KOPT-K1 (cell line): ENCODE measurements at regions not wholly inside any gene's neighbourhood (a gene's known extent, or its start where the extent isn't known, plus 50 kb on each side); places are given as distances from the start of the nearest gene placed in this dataset.

Experiments
- H3K27ac ChIP-seq: fragments of 200-600 bp; sonication (generic); 2 replicates; pipeline ENCODE4 v1.5.1; 2016; ENCODE audit warnings: antibody characterized with exemption, mild to moderate bottlenecking, low read depth, low read length; ENCODE audit not compliant: poor library complexity, severe bottlenecking
- H3K36me3 ChIP-seq: fragments of 200-600 bp; sonication (generic); 2 replicates; pipeline ENCODE4 v1.5.1; 2017; ENCODE audit warnings: antibody characterized with exemption, mild to moderate bottlenecking, low read length, moderate library complexity; ENCODE audit not compliant: insufficient read depth
- H3K9me3 ChIP-seq: fragments of 200-600 bp; sonication (generic); 2 replicates; pipeline ENCODE4 v1.5.1; 2017; ENCODE audit warnings: antibody characterized with exemption, low read length, mild to moderate bottlenecking; ENCODE audit not compliant: insufficient read depth, poor library complexity, severe bottlenecking

DNA sequence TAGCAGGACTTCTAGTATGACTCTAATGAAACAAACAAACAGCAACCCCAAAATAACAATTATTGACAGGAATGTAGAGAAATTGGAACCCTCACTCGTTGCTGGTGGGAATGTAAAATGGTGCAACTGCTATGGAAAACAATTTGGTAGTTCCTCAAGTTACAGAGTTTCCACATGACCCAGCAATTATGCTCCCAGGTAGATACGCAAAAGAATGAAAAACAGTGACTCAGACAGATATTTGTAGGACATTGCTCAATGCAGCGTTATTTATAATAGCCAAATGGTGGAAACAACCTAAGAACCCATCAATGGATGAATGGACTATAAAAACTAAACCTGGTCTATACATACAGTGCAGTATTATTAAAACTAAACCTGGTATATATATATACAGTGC, 646.1 kb upstream of the FRG1 start:
- Histone ChIP-seq H3K36me3 (no peaks in the 10 kb centered on the region), H3K27ac (no peak overlapping the region), H3K9me3 (no peaks in the 10 kb centered on the region)

DNA sequence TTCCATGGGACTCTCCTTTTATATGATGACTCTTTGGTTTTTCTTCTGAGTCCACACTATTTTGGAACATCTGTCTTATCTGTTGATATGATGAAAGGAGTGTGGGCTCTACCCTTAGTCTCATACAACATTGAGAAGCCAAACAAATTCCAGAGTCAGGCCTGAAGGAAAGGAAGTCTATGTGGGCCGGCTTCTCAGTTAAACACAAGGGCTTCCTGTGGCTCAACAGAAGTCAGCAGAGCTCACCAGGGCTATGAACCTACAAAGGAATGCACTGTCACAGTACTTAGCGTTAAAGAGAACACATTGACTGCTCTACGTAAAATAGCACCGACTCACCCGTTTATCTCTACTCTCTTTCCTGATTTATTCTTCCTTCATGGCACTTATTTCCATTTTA, 641.0 kb upstream of the FRG1 start:
- Histone ChIP-seq H3K27ac (no peak overlapping the region), H3K36me3 (no peaks in the 10 kb centered on the region), H3K9me3 (no peaks in the 10 kb centered on the region)

DNA sequence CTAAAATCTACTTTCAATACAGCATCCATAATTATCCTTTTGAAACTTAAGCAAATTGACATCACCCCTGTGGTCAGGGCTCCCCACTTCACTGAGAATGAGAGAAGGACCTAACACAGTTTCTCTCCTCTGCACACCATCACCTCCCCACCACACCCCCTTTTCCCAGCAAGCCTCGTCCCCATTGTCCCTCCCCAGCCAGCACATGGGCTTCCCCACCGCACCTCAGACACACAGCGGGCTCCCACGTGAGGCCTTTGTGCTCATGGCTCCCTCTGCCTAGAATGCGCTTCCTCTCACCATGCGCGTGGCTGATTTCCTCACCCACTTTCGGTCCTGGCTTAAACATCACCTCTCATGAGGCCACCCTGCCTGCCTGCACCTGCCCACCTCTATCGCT, 639.0 kb upstream of the FRG1 start:
- Histone ChIP-seq H3K9me3 (no peaks in the 10 kb centered on the region), H3K36me3 (no peaks in the 10 kb centered on the region), H3K27ac (no peak overlapping the region)

GRCh38 chr4:189302719-189303118, 638.0 kb upstream of the FRG1 start:
- Histone ChIP-seq H3K36me3 (no peaks in the 10 kb centered on the region), H3K9me3 (no peaks in the 10 kb centered on the region), H3K27ac (no peak overlapping the region)

DNA sequence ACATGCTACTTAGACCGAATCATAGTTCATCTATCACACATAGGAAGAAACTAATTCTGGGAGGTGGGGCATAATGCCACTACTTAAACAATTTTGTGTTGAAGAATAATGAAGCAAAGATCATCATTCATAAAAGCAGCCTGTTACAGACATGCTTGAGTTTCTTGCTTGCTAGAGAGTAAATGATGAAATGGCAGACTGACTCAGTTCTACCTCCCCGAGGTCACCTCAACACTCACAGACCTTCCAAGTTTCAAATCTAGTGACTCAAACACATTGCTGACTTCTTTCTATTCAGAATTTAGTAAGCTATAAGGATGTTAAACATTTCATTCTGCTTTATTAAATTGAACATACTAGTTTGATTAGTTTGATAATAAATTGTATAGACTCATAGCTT, 636.5 kb upstream of the FRG1 start:
- Histone ChIP-seq H3K9me3 (no peaks in the 10 kb centered on the region), H3K36me3 (no peaks in the 10 kb centered on the region)

DNA sequence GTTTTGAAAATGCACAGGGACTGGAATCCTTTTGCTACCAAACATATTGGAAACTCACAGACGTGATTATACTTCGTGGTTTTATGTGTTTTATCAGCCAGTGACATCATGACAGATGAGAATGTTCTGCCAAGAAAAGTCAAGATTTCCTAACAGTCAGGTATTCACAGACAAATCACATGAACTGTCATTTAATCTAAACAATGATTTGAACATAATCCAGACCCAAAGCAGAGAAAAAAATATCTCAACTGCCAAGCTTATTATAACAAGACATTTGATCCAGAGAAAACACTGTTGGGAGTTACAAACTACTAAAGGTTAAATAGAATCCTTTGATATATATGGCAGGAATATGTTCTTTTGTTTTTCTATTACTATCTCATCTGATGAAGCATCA, 635.9 kb upstream of the FRG1 start:
- Histone ChIP-seq H3K9me3 (no peaks in the 10 kb centered on the region), H3K27ac (no peak overlapping the region), H3K36me3 (no peaks in the 10 kb centered on the region)

More for the DNA sequence above, 636.5 kb upstream of the FRG1 start:
- H3K27ac ChIP-seq = no peak overlapping the region

DNA sequence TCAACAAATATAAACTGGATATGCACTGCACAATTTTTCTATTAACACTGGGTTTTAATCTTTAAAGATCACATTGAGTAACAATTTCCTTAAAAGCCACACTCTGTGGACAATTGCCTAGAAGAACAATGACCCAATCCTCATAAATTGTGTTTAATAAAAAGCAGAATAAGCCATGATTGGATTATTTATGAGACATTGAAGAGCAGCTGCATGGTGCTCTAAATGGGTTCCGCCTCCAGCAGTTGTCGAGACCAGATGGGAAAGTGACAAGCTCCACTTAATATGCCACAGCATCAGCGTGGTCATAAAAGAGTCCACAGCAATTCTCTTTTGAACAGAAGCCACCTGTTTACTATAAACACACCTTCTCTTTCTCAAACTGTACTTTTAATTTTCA, 635.2 kb upstream of the FRG1 start:
- Histone ChIP-seq H3K9me3 (no peaks in the 10 kb centered on the region), H3K27ac (no peak overlapping the region), H3K36me3 (no peaks in the 10 kb centered on the region)

GRCh38 chr4:189311251-189311650, 629.4 kb upstream of the FRG1 start:
- Histone ChIP-seq H3K9me3 (no peaks in the 10 kb centered on the region), H3K36me3 (no peaks in the 10 kb centered on the region), H3K27ac (no peak overlapping the region)

- Histone ChIP-seq H3K9me3 (no peaks in the 10 kb centered on the region), H3K27ac (no peak overlapping the region), H3K36me3 (no peaks in the 10 kb centered on the region)
Measured at GRCh38 chr4:189313064-189313463, 627.6 kb upstream of the FRG1 start.

DNA sequence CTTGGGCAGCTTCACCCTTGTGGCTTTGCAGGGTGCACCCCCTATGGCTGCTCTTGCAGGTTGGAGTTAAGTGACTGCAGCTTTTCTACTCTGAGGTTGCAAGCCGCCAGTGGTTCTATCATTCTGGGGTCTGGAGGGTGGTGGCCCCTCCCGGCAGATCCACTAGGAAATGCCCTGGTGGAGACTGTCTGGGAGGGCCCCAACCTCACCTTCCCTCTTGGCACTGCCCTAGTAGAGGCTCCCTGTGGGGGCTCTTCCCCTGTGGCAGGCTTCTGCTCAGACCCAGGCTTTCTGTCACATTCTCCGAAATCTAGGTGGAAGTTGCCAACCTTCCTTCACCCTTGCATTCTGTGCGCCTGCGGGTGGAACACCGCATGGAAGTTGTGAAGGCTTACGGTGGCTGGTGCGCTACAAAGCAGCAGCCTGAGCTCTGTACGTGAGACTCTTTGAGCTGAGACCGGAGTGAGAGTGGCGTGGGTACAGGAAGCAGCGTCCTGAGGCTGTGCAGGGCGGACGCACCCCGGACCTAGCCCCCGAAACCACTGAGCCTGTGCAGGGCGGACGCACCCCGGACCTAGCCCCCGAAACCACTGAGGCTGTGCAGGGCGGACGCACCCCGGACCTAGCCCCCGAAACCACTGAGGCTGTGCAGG, 626.7 kb upstream of the FRG1 start:
- Histone ChIP-seq H3K9me3 (no peaks in the 10 kb centered on the region), H3K27ac (no peak overlapping the region), H3K36me3 (no peaks in the 10 kb centered on the region)

GRCh38 chr4:189322426-189322825, 618.2 kb upstream of the FRG1 start:
- Histone ChIP-seq H3K9me3 (no peaks in the 10 kb centered on the region), H3K27ac (no peak overlapping the region), H3K36me3 (no peaks in the 10 kb centered on the region)

- Histone ChIP-seq H3K36me3 (no peaks in the 10 kb centered on the region), H3K27ac (no peak overlapping the region), H3K9me3 (peaks cover 7% of the 10 kb centered on the region)
Measured at GRCh38 chr4:189341881-189342280, 598.8 kb upstream of the FRG1 start.

GRCh38 chr4:189355590-189355989, 585.1 kb upstream of the FRG1 start:
- no peak overlapping the region for H3K27ac ChIP-seq
- H3K36me3 ChIP-seq = no peaks in the 10 kb centered on the region
- H3K9me3 ChIP-seq = no peaks in the 10 kb centered on the region

DNA sequence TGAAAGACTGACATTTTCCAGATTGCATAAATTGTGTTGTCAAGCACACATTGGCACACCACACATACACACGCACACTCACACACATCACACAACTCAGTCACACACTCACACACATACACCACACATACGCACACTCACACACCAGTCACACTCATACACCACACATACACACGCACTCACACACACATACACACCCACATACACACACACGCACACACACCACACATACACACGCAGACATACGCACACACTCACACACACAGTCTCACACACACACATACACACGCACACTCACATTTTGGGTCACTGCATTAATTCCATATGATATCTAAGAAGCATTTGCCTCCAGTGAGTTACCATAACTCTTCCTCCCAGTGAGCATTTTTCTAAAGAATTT, 578.3 kb upstream of the FRG1 start:
- Histone ChIP-seq H3K36me3 (no peaks in the 10 kb centered on the region), H3K9me3 (no peaks in the 10 kb centered on the region), H3K27ac (no peak overlapping the region)

DNA sequence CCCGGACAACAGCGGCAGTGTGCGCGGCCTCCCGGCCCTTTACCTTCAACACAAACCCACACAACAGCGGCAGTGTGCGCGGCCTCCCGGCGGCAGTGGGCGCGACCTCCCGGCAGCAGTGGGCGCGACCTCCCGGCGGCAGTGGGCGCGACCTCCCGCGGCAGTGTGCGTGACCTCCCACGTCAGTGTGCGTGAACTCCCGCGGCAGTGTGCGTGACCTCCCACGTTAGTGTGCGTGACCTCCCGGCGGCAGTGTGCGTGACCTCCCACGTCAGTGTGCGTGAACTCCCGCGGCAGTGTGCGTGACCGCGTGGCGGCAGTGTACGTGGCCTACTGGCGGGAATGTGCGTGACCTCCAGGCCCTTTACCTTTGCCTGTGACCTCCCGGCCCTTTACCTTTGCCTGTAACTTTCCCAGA, 576.6 kb upstream of the FRG1 start:
- Histone ChIP-seq H3K27ac (no peak overlapping the region), H3K36me3 (no peaks in the 10 kb centered on the region)

DNA sequence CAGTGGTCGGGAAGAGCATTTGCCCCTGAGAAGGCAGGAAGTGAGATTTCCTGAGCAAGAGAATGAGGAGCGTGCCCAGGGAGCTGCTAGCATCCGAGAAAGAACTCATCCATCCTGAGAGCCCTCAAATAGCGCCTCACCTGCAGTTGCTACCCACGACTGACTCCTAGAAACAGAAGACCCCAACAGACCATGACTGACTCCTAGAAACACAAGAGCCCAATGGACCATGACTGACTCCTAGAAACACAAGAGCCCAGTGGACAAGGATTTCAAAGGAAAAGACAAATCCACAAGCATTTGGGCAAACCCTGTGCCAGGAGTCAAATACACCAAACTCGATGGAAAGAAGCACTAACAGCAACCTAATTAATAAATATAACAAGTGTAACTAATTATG, 575.2 kb upstream of the FRG1 start:
- no peaks in the 10 kb centered on the region for H3K36me3 ChIP-seq
- H3K9me3 ChIP-seq = no peaks in the 10 kb centered on the region
- no peak overlapping the region for H3K27ac ChIP-seq

More for the DNA sequence above, 576.6 kb upstream of the FRG1 start:
- no peaks in the 10 kb centered on the region for H3K9me3 ChIP-seq
